ENCODE measurements at regions not wholly inside any gene's neighbourhood (a gene's known extent, or its start where the extent isn't known, plus 50 kb on each side); places are given as distances from the start of the nearest gene placed in this dataset.

- TF ChIP-seq CTCF (IDR thresholded peaks at IDR 0.05; ENCODE audit: insufficient read depth, low read depth, low read length): no peak
- no peak overlapping the region for H3K4me3 ChIP-seq (ENCODE audit: low read depth, low read length)
- peak; percentile 40 for DNase-seq (ENCODE audit: low read depth)
Measured at GRCh38 chr10:124305131-124305530, 113.6 kb downstream of the OAT start.

- no peak for DNase-seq (ENCODE audit: low read depth)
- no peak for TF ChIP-seq CTCF (IDR thresholded peaks at IDR 0.05; ENCODE audit: insufficient read depth, low read depth, low read length)
Measured at GRCh38 chr10:124303662-124304418, 114.9 kb downstream of the OAT start.

GRCh38 chr10:124302951-124303505 is 115.7 kb downstream of the OAT start:
- no peak for DNase-seq (ENCODE audit: low read depth)
- H3K4me3 ChIP-seq (ENCODE audit: low read depth, low read length): no peak overlapping the region
- no peak for TF ChIP-seq CTCF (IDR thresholded peaks at IDR 0.05; ENCODE audit: insufficient read depth, low read depth, low read length)

More at GRCh38 chr10:124303662-124304418, 114.9 kb downstream of the OAT start:
- no peak overlapping the region for H3K4me3 ChIP-seq (ENCODE audit: low read depth, low read length)

- H3K4me3 ChIP-seq (ENCODE audit: low read depth, low read length): no peak overlapping the region
- no peak for TF ChIP-seq CTCF (IDR thresholded peaks at IDR 0.05; ENCODE audit: insufficient read depth, low read depth, low read length)
- DNase-seq (ENCODE audit: low read depth): no peak
Measured at GRCh38 chr10:124301736-124302135, 117.0 kb downstream of the OAT start.

GRCh38 chr10:124300735-124301134 is 118.0 kb downstream of the OAT start:
- no peak for DNase-seq (ENCODE audit: low read depth)
- no peak for TF ChIP-seq CTCF (IDR thresholded peaks at IDR 0.05; ENCODE audit: insufficient read depth, low read depth, low read length)
- no peak overlapping the region for H3K4me3 ChIP-seq (ENCODE audit: low read depth, low read length)

GRCh38 chr10:124300224-124300623 is 118.5 kb downstream of the OAT start:
- no peak for DNase-seq (ENCODE audit: low read depth)
- TF ChIP-seq CTCF (IDR thresholded peaks at IDR 0.05; ENCODE audit: insufficient read depth, low read depth, low read length): no peak
- H3K4me3 ChIP-seq (ENCODE audit: low read depth, low read length): no peak overlapping the region

Data from fibroblast of villous mesenchyme (primary cell).